ENCODE measurements at regions not wholly inside any gene's neighbourhood (a gene's known extent, or its start where the extent isn't known, plus 50 kb on each side); places are given as distances from the start of the nearest gene placed in this dataset.

- TF ChIP-seq CTCF (IDR thresholded peaks at IDR 0.05), result no peak
- no peak for TF ChIP-seq POLR2A (IDR thresholded peaks at IDR 0.05)
Observed at GRCh38 chr13:76552041-76552772, 334.0 kb downstream of the KCTD12 start.

All from testis (tissue), 2 donors.